ENCODE measurements at regions not wholly inside any gene's neighbourhood (a gene's known extent, or its start where the extent isn't known, plus 50 kb on each side); places are given as distances from the start of the nearest gene placed in this dataset.

DNA sequence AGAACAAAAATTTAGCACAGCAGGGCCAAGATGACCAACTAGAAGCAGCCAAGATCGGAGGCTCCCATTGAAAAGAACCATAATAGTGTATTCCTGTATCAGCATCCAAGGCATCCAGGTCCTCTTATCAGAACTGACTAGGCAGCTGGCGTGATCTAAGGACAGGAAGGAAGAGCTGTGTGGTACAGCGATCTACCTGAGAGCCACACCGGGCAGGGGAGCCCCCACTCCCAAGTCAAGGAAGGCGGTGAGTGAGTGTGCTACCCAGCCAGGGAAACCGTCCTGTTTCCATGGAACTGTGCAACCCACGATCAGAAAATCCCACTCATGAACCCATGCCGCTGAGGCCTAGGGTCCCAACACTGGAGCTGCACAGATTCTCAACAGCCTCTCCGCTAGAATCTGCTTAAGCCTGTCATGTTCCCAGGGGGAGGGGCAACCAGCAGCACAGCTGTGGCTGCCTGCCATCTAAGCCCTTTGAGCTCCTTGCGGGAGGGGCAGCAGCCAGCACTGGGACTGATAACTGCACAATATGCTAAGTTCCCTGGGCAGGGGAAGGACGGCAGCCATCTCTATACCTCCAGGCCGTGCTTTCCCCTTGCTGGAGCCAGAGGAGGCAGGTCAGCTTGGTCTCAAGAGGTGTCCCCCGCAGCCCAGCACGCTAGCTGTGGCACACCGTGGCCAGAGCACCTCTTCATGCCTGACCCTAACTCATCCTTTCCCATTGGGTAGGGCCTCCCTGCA is 213.0 kb upstream of the SMIM30 start:
- TF ChIP-seq CTCF (conservative IDR thresholded peaks at IDR 0.05) (no peak), ZFX (IDR thresholded peaks at IDR 0.05) (no peak)
- peak overlapping the region; percentile 1; the same call in 1 of the 2 replicates for H3K27ac ChIP-seq

DNA sequence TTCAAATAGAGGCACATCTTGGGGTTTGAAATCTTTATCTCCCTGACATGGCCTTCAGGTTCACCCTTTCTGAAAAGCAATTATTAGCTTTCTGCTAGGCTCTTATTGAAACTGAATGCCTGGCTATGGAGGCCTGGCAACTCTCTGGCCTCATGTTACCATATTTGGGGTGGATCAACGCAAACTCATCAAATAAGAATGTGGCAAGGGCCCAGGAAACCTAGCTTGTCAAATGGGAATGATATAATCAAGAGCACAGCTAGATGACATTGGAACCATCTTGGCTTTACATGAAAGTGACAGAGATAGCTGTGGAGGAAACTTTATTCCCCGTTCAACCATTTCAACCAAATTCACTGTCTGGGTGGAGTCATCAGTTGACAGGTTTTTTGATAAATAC is 202.8 kb upstream of the SMIM30 start:
- no peak for TF ChIP-seq CTCF (conservative IDR thresholded peaks at IDR 0.05)
- TF ChIP-seq ZFX (IDR thresholded peaks at IDR 0.05): no peak
- no peak overlapping the region for H3K27ac ChIP-seq

DNA sequence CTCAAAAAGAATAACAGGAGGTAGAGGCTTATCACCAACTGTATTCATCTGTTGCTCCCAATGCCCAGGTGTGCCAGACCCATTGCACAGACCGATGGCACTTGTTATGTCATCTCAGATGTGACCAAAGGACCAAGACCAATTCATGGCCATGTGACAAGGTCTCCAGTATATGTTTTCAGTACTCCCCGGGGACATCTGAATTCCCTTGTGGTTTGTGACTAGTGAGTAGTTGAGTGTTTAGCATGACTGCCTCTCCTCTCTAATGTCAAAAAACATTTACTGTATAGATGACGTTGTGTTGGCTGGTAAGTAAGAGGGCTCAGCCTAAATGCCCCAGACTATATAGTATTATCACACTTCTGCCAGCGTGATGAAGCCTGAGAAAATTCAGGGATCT is 202.1 kb upstream of the SMIM30 start:
- no peak for TF ChIP-seq ZFX (IDR thresholded peaks at IDR 0.05)
- TF ChIP-seq CTCF (conservative IDR thresholded peaks at IDR 0.05): no peak

DNA sequence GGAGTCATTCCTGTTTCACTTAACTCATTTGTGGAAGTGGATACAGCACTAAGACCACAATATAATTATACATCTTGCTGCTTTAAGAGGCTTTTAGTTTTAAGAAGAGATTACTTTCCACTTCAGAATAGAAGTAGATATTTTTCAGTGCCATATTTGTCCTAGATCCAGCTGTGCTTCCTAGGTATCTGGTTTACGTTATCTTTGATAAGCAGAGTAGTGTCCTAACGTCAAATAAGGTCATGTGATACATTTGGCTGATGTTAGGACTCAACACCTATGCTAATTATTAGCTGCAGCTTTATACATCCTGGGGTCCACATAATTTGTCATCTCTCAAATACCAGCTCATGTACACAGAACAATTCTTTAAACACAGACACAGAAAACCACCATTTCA is 196.2 kb upstream of the SMIM30 start:
- TF ChIP-seq CTCF (conservative IDR thresholded peaks at IDR 0.05) (no peak), ZFX (IDR thresholded peaks at IDR 0.05) (no peak)
- no peak overlapping the region for H3K27ac ChIP-seq

More for the DNA sequence above, 202.1 kb upstream of the SMIM30 start:
- H3K27ac ChIP-seq: no peak overlapping the region

GRCh38 chr7:113308399-113308798 is 190.0 kb upstream of the SMIM30 start:
- H3K27ac ChIP-seq: no peak overlapping the region
- TF ChIP-seq CTCF (conservative IDR thresholded peaks at IDR 0.05) (no peak), ZFX (IDR thresholded peaks at IDR 0.05) (no peak)

- TF ChIP-seq CTCF (conservative IDR thresholded peaks at IDR 0.05): no peak
- no peak for TF ChIP-seq ZFX (IDR thresholded peaks at IDR 0.05)
These were observed 188.8 kb upstream of the SMIM30 start for GRCh38 chr7:113307147-113307546.

DNA sequence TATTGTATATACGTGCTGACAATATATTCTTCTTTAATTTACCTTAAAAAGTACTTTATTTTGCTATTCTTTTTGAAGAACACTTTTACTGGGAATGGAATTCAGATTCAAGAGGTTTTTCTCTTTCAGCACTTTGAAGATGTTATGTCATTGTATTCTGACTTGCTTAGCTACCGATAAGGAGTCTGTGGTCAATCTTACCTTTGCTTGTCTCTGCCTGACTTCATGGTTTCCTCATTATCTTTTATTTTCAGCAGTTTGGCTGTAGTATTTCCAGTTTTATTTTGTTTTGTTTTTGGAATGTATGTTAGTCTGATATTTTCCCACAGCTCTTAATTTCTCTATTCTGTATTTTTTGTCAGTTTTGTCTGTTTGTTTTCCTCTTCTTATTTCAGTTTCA is 187.9 kb upstream of the SMIM30 start:
- no peak overlapping the region for H3K27ac ChIP-seq
- TF ChIP-seq ZFX (IDR thresholded peaks at IDR 0.05) (no peak), CTCF (conservative IDR thresholded peaks at IDR 0.05) (no peak)

More at GRCh38 chr7:113307147-113307546, 188.8 kb upstream of the SMIM30 start:
- no peak overlapping the region for H3K27ac ChIP-seq

Data from C4-2B (cell line).